Coronary artery (tissue), 2 donors: ENCODE measurements at regions not wholly inside any gene's neighbourhood (a gene's known extent, or its start where the extent isn't known, plus 50 kb on each side); places are given as distances from the start of the nearest gene placed in this dataset.
A peak's percentile ranks its signal among the peaks of the same experiment; 100 is the strongest.

Experiments used
- DNase-seq: peaks from one replicate; pipeline ENCODE4 v3.0.0-alpha.2; 2017; ENCODE audit warnings: low spot score
- H3K27ac ChIP-seq, 2 donors: fragments of 200-600 bp; sonication (generic); one replicate each; pipeline ENCODE4 v1.5.1; 2016 to 2019
- H3K4me3 ChIP-seq: fragments of 200-600 bp; sonication (generic); 2 replicates; pipeline ENCODE4 v1.5.1; 2016; ENCODE audit warnings: mild to moderate bottlenecking, moderate library complexity
- TF ChIP-seq, protein P1 (sequence below): fragments of 200-600 bp; sonication (generic); IDR thresholded peaks from one replicate; pipeline ENCODE4 v1.5.1; 2019; ENCODE audit warnings: antibody characterized with exemption

- no peak for DNase-seq
Observed at GRCh38 chr2:18336975-18337374, 223.5 kb downstream of the RDH14 start.

DNA sequence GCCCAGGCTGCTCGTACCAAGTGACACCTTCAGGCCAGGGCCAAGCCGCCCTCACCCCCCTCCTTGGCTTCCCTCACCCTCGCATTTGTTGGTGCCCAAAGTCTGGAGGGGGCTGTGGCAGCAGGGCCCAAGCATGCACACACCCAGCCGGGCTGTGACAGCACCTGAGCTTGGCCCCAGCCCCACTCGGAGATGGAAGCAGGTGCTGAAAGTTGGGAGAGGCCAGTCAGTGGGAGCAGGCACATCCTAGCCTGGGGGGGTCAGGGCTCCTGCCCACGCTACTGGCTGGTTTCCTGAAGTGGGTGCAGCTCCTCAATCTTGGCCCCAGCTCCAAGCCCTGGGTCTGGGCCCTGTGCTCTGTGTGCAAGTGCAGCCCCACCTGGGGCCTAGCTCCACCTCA is 228.0 kb downstream of the RDH14 start:
- TF ChIP-seq, protein P1, sequence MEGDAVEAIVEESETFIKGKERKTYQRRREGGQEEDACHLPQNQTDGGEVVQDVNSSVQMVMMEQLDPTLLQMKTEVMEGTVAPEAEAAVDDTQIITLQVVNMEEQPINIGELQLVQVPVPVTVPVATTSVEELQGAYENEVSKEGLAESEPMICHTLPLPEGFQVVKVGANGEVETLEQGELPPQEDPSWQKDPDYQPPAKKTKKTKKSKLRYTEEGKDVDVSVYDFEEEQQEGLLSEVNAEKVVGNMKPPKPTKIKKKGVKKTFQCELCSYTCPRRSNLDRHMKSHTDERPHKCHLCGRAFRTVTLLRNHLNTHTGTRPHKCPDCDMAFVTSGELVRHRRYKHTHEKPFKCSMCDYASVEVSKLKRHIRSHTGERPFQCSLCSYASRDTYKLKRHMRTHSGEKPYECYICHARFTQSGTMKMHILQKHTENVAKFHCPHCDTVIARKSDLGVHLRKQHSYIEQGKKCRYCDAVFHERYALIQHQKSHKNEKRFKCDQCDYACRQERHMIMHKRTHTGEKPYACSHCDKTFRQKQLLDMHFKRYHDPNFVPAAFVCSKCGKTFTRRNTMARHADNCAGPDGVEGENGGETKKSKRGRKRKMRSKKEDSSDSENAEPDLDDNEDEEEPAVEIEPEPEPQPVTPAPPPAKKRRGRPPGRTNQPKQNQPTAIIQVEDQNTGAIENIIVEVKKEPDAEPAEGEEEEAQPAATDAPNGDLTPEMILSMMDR: no peak
- Histone ChIP-seq H3K4me3 (no peak overlapping the region), H3K27ac (no peak overlapping the region)
- no peak for DNase-seq

More at GRCh38 chr2:18336975-18337374, 223.5 kb downstream of the RDH14 start:
- Histone ChIP-seq H3K27ac (no peak overlapping the region), H3K4me3 (no peak overlapping the region)
- TF ChIP-seq, protein P1: no peak

DNA sequence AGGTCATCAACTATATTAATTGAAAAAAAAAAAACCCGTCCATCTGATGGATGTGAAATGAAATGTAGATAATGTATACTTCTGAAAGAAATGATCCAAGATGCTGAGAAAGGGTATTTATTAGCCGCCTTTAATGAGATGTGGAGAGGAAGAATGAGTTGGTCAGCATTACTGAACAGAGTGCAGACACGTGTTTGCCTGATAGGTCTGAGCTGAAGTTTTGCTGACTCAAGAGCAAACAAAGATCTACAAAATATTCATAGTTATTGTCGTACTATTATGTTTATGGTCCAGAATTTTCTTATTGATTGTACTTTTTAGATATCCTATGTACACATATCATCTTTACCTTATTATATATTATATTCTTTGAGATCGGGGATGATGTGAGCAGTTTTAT is 235.3 kb downstream of the RDH14 start:
- no peak overlapping the region for H3K27ac ChIP-seq
- no peak for DNase-seq
- H3K4me3 ChIP-seq: no peak overlapping the region
- TF ChIP-seq, protein P1: no peak

DNA sequence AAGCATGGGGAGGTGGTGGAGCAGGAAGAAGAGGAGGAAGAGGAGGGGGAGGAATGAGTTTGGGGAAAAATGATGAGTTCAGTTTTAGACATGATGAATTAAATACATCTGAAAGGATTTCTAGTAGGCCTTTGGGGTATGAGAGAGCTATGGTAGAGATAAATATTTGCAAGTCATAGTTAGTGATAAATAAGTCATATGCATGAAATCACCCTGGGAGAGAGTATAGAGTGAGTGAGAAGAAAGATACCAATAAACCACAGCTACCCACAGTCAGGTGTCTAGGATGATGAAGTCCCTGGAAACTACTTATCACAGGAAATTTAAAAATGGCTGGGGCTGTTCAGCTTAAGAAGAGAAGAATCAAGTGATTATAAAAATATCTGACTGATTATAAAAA is 240.5 kb downstream of the RDH14 start:
- no peak overlapping the region for H3K27ac ChIP-seq
- TF ChIP-seq, protein P1: no peak
- no peak for DNase-seq
- H3K4me3 ChIP-seq: no peak overlapping the region

DNA sequence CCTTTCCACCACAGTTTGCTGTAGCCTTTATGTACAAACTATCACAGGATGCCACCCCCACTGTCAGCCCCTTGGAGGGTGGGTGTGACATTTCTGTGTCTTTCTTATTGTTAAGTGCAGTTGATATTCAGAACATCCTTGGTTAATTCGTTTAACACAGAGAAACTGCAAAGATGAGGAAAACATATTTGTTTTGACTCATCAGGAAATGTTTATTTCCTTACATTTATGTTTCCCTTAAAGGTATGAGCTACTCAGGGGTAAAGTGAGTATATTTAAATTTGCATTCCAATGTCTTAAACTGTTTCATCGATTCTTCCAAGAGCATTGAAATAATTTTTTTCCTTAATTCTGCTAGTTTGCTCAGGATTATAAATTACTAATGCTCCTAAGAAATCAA is 243.4 kb downstream of the RDH14 start:
- Histone ChIP-seq H3K27ac (no peak overlapping the region), H3K4me3 (no peak overlapping the region)
- DNase-seq: no peak
- TF ChIP-seq, protein P1: no peak

DNA sequence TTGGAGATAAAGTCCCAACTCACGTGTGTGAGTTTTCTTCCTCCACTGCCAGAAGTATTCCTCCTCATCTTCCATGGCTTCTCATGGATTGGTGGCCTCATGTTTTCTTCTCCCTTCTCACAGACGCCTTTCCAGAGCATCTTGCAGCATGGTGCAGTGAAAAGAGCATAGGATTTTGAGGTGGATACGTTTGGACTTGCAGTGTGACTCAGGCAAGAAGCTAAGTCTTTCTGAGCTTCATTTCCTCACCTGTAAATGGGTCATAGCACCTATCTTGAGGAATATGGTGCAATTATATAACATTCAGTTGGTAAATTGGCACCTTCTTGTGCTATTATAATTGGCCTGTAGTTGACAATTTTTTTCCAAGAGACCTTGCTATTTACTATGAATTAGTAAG is 247.6 kb downstream of the RDH14 start:
- TF ChIP-seq, protein P1: no peak
- no peak overlapping the region for H3K4me3 ChIP-seq
- no peak for DNase-seq
- no peak overlapping the region for H3K27ac ChIP-seq

- Histone ChIP-seq H3K4me3 (no peak overlapping the region), H3K27ac (peak overlapping the region in 1 of 2 donors; percentile 3)
- DNase-seq: no peak
- TF ChIP-seq, protein P1: no peak
Observed at GRCh38 chr2:18311420-18312195, 248.8 kb downstream of the RDH14 start.
